ENCODE measurements at regions not wholly inside any gene's neighbourhood (a gene's known extent, or its start where the extent isn't known, plus 50 kb on each side); places are given as distances from the start of the nearest gene placed in this dataset.

DNA sequence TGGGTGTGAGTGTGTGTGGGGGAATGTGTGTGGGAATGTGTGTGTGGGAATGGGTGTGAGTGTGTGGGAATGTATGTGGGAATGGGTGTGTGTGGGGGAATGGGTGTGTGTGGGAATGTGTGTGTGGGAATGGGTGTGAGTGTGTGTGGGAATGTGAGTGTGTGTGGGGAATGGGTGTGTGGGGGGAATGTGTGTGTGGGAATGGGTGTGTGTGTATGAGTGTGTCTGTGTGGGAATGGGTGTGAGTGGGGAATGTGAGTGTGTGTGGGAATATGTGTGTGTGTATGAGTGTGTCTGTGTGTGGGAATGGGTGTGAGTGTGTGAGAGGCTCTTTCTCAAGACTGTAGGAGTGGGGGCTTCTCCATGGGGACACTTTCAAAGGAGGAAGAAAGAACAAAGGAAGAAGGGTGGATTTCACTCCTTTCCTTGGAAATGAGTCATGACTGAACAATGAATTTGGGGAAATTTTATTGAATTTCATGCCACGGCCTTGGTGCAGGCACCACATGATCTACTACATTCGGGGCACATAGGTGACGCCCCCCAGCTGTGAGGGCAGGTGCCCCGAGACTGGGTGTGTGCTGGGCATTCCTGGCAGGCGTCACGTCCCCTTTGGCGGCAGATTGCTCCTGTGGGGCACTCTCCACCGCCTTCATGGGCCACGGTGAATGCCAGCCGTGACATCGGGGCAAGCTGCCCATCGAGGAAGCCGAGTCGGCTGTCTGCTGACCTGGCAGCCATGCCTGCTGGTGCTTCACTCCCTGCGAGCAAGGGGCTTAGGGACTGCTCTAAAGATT lies 88.8 kb upstream of the INSIG1 start:
- POLR2A ChIA-PET: interaction anchor here (0.6 kb wide), 1 partner anchor 89 kb away, joined by 3 read pairs; the partner anchor contains the start of gene INSIG1
- TF ChIP-seq CTCF (IDR thresholded peaks at IDR 0.05; ENCODE audit: control extremely low read depth, extremely low read depth, low read depth, missing control alignments): no peak
- no peak for DNase-seq (ENCODE audit: extremely low spot score)
- CTCF ChIA-PET: interaction anchor here (1.4 kb wide), 1 partner anchor 9 kb away, joined by 3 read pairs; no protein-coding TSS in a partner anchor

DNA sequence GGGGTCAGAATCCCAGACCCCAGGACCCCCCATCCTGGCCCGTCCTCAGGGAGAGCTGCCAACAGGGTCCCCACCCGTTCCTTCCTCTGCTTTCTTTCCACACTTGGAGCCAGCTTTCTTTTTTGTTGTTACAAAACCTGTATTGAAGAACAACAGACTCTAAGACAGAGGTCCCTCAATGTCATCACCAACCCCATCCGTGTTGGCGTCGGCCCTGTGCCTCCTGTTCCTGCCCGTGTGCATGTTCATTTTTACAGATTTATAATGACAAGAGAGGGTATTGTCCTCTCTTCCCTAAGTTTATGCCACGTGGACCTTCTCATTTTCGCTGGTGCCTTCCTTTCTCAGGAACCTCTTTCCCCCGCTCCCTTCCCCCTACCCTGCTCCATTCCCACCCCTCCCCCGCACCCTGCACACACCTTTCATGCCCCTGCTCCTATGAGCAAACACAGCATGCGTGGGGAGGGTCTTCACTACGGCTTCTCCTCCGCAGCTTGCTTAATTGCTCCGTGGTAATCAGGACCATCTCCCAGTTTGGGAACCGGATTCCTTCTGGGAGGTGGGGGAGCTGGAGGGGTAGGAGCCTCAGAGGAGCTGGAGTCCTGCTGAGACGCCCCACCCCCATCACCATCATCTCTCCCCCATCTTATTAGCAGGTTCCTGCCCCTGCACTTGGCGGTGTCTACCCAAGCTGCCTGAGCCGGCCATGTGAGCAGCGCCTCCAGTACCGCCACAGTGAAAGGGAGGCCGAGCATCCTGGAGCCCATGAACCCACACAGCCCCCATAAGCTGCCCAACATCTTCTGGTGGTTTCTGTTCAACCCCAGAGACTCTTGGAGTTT lies 88.0 kb upstream of the INSIG1 start:
- DNase-seq (ENCODE audit: extremely low spot score): no peak
- CTCF ChIA-PET: interaction anchor here (1.0 to 1.4 kb wide), 4 partner anchors 10 to 135 kb away, joined by 3 to 4 read pairs (median 3); no protein-coding TSS in a partner anchor
- POLR2A ChIA-PET: interaction anchor here (0.6 kb wide), 1 partner anchor 88 kb away, joined by 3 read pairs; the partner anchor contains the start of gene INSIG1
- no peak for TF ChIP-seq CTCF (IDR thresholded peaks at IDR 0.05; ENCODE audit: control extremely low read depth, extremely low read depth, low read depth, missing control alignments)

- TF ChIP-seq CTCF (IDR thresholded peaks at IDR 0.05; ENCODE audit: control extremely low read depth, extremely low read depth, low read depth, missing control alignments): no peak
- ChIA-PET CTCF (interaction anchor here (1.0 to 1.4 kb wide), 4 partner anchors 10 to 135 kb away, joined by 3 to 4 read pairs (median 3); no protein-coding TSS in a partner anchor), POLR2A (no interaction called here)
- DNase-seq (ENCODE audit: extremely low spot score): no peak
These were observed 87.3 kb upstream of the INSIG1 start for GRCh38 chr7:155210356-155210755.

GRCh38 chr7:155211173-155211572 lies 86.5 kb upstream of the INSIG1 start:
- ChIA-PET POLR2A (no interaction called here), CTCF (interaction anchor here (1.0 to 1.4 kb wide), 2 partner anchors 74 to 134 kb away, joined by 3 to 4 read pairs; no protein-coding TSS in a partner anchor)
- no peak for DNase-seq (ENCODE audit: extremely low spot score)
- no peak for TF ChIP-seq CTCF (IDR thresholded peaks at IDR 0.05; ENCODE audit: control extremely low read depth, extremely low read depth, low read depth, missing control alignments)

GRCh38 chr7:155211761-155212160 lies 85.9 kb upstream of the INSIG1 start:
- TF ChIP-seq CTCF (IDR thresholded peaks at IDR 0.05; ENCODE audit: control extremely low read depth, extremely low read depth, low read depth, missing control alignments): no peak
- ChIA-PET CTCF (no interaction called here), POLR2A (no interaction called here)
- no peak for DNase-seq (ENCODE audit: extremely low spot score)

- POLR2A ChIA-PET: no interaction called here
- TF ChIP-seq CTCF (IDR thresholded peaks at IDR 0.05; ENCODE audit: control extremely low read depth, extremely low read depth, low read depth, missing control alignments): no peak
- no peak for DNase-seq (ENCODE audit: extremely low spot score)
- CTCF ChIA-PET: no interaction called here
These were observed 85.2 kb upstream of the INSIG1 start for GRCh38 chr7:155212301-155213015.

All from GM10248 (cell line).